GM12878 (cell line): ENCODE measurements at regions not wholly inside any gene's neighbourhood (a gene's known extent, or its start where the extent isn't known, plus 50 kb on each side); places are given as distances from the start of the nearest gene placed in this dataset.

Experiments
- ATAC-seq: fragments of 200-7000 bp; cut with Tn5 transposase; 3 replicates; pipeline ENCODE4 v1.9.1; 2020; ENCODE audit warnings: mild to moderate bottlenecking, moderate library complexity
- BruUV-seq: library from RNA; stranded (reverse); fragments of 400-500 nt; replicated peaks from 2 replicates; lab custom pipeline; 2021; lab: Mats Ljungman, UMichigan
- CTCF ChIA-PET: fragments of 300-600 bp; sonication (Branson Sonifier 250); formaldehyde crosslinking; extraction: SDS; loops from one replicate; lab custom pipeline; 2021; ENCODE audit warnings: inconsistent platforms; lab: Yijun Ruan, JAX
- POLR2A ChIA-PET: fragments of 350-600 bp; formaldehyde crosslinking; extraction: SDS; loops from one replicate; lab custom pipeline; 2021; ENCODE audit warnings: inconsistent platforms; lab: Charles Lee
- RAD21 ChIA-PET: fragments of 300-600 bp; sonication (Branson Sonifier 250); formaldehyde crosslinking; loops from one replicate; lab custom pipeline; 2023; ENCODE audit warnings: antibody characterized with exemption; ENCODE audit not compliant: unreplicated experiment; lab: Charles Lee
- SMC1A ChIA-PET: fragments of 300-600 bp; sonication (Branson Sonifier 250); formaldehyde crosslinking; loops from one replicate; lab custom pipeline; 2023; ENCODE audit not compliant: unreplicated experiment, uncharacterized antibody; lab: Charles Lee
- DNase-seq: peaks from one replicate; pipeline ENCODE4 v3.0.0-alpha.2; 2011; ENCODE audit warnings: low read depth, low spot score
- FAIRE-seq: peaks from 3 replicates; lab custom pipeline; 2011; peaks lifted over from hg19 to GRCh38; lab: Jason Lieb, UNC
- H2AFZ ChIP-seq: 2 replicates; pipeline ENCODE4 v1.6.0; 2011; ENCODE audit warnings: low read depth, low read length, control low read depth; ENCODE audit not compliant: control insufficient read depth
- H3K27ac ChIP-seq: 2 replicates; pipeline ENCODE4 v1.5.1; 2011; ENCODE audit warnings: control low read depth; ENCODE audit not compliant: control insufficient read depth, insufficient read depth
- H3K27me3 ChIP-seq, 2 experiments: replicated peaks in 1 of 2; 2 replicates each; pipeline versions ENCODE4 v1.6.0 to v1.6.1; 2011; ENCODE audit warnings: low read length in 1 of 2; ENCODE audit not compliant: control insufficient read depth in 2 of 2, insufficient read depth in 2 of 2
- H3K36me3 ChIP-seq, 2 experiments: 2 replicates each; pipeline ENCODE4 v1.5.1; 2011; ENCODE audit warnings: low read length in 1 of 2; ENCODE audit not compliant: control insufficient read depth in 2 of 2, insufficient read depth in 2 of 2
- H3K4me1 ChIP-seq: 2 replicates; pipeline ENCODE4 v1.6.1; 2011; ENCODE audit warnings: mild to moderate bottlenecking, low read length, moderate library complexity, mixed read lengths; ENCODE audit not compliant: control insufficient read depth, insufficient read depth
- H3K4me2 ChIP-seq: 2 replicates; pipeline ENCODE4 v1.6.0; 2011; ENCODE audit warnings: control low read depth; ENCODE audit not compliant: control insufficient read depth, insufficient read depth
- H3K4me3 ChIP-seq: fragments of 200-600 bp; sonication (generic); 2 replicates; pipeline ENCODE4 v1.5.1; 2016
- H3K79me2 ChIP-seq: 2 replicates; pipeline ENCODE4 v1.6.0; 2011; ENCODE audit warnings: low read length; ENCODE audit not compliant: control insufficient read depth, insufficient read depth
- H3K9ac ChIP-seq: 2 replicates; pipeline ENCODE4 v1.8.0; 2011; ENCODE audit warnings: low read length, control low read depth, mixed read lengths; ENCODE audit not compliant: control insufficient read depth, insufficient read depth
- H3K9me3 ChIP-seq: replicated peaks from 3 replicates; pipeline ENCODE4 v1.5.1; 2011; ENCODE audit warnings: mild to moderate bottlenecking, low read length; ENCODE audit not compliant: control insufficient read depth, insufficient read depth
- H4K20me1 ChIP-seq: 2 replicates; pipeline ENCODE4 v1.6.0; 2011; ENCODE audit not compliant: control insufficient read depth, insufficient read depth
- BCLAF1 ChIP-seq: fragments of 450-650 bp; IDR thresholded peaks from 2 replicates; pipeline ENCODE4 v1.6.1; 2017; ENCODE audit warnings: antibody characterized with exemption, mild to moderate bottlenecking, moderate library complexity
- CEBPB ChIP-seq, 2 experiments: fragments of 150-350 bp in 1 of 2; IDR thresholded peaks; 2 replicates each; pipeline ENCODE4 v1.6.1; 2012 to 2014; ENCODE audit warnings: low read depth in 2 of 2, low read length in 2 of 2, borderline replicate concordance in 1 of 2, inconsistent platforms in 1 of 2
- DPF2 ChIP-seq: fragments of 450-650 bp; IDR thresholded peaks from 2 replicates; pipeline ENCODE4 v1.6.1; 2017; ENCODE audit warnings: mild to moderate bottlenecking
- FOXK2 ChIP-seq: fragments of 450-650 bp; IDR thresholded peaks from 2 replicates; pipeline ENCODE4 v1.6.1; 2017; ENCODE audit warnings: mild to moderate bottlenecking, moderate library complexity
- HDGF ChIP-seq: fragments of 450-650 bp; IDR thresholded peaks from 2 replicates; pipeline ENCODE4 v1.6.1; 2016; ENCODE audit warnings: antibody characterized with exemption
- NBN ChIP-seq: fragments of 450-650 bp; IDR thresholded peaks from 2 replicates; pipeline ENCODE4 v1.6.1; 2016
- PAX8 ChIP-seq: fragments of 450-650 bp; IDR thresholded peaks from 2 replicates; pipeline ENCODE4 v1.6.1; 2017; ENCODE audit warnings: mild to moderate bottlenecking, moderate library complexity
- PML ChIP-seq: IDR thresholded peaks from 2 replicates; pipeline ENCODE4 v1.6.1; 2012; ENCODE audit warnings: low read length, inconsistent platforms
- POLR2AphosphoS5 ChIP-seq: IDR thresholded peaks from 2 replicates; pipeline ENCODE4 v1.6.1; 2011; ENCODE audit warnings: mild to moderate bottlenecking, low read length, inconsistent platforms
- RAD51 ChIP-seq: fragments of 450-650 bp; IDR thresholded peaks from 2 replicates; pipeline ENCODE4 v1.6.1; 2016; ENCODE audit warnings: moderate library complexity, mild to moderate bottlenecking, inconsistent platforms
- WGBS: methylation state at CpG from one replicate; pipeline ENCODE4 v1.1.6; 2016; ENCODE audit warnings: low lambda C conversion rate; ENCODE audit not compliant: insufficient replicate concordance, insufficient coverage; ENCODE audit errors: missing lambda C conversion rate; 5-methylcytosine and 5-hydroxymethylcytosine counted together
- in situ Hi-C: fragments of 300-500 bp; cut with MboI; formaldehyde crosslinking; loops from 9 replicates; pipeline ENCODE4 v1.14.3; 2018; ENCODE audit warnings: mixed read lengths
- intact Hi-C: fragments of 100-400 bp; cut with micrococcal nuclease; formaldehyde crosslinking; loops from one replicate; pipeline ENCODE4 v1.14.2; 2022; ENCODE audit not compliant: unreplicated experiment
- TF ChIP-seq, protein P1 (sequence below): fragments of 450-650 bp; IDR thresholded peaks from 2 replicates; pipeline ENCODE4 v1.6.1; 2016; ENCODE audit warnings: mild to moderate bottlenecking, moderate library complexity, borderline replicate concordance

DNA sequence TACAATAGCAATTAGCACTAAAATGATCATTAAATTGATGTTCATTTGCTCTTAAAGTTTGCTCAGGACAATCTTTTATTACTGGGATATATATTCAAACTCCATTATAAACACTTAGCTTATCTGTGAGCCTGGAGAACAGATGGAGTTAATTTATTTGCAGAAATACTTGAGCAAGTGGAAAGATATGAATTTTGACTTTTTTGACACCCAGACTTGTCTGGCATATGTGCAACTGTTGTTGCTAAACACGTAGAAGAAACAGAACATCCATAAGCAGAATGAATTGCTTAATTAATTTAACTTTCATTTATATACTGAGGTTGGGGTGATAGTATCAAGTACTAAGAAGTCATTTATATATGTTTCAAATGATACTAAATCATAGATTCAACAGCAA lies 820.7 kb upstream of the TYRP1 start (continued):
- no peak for TF ChIP-seq BCLAF1

- no peak for TF ChIP-seq HDGF
- ATAC-seq (no peak), FAIRE-seq (no peak), DNase-seq (no peak)
- H3K27me3 ChIP-seq: no peaks in the 10 kb centered on the region
- H3K79me2 ChIP-seq: no peaks in the 10 kb centered on the region
- in situ Hi-C loops: no loop called here
- no peaks in the 10 kb centered on the region for H4K20me1 ChIP-seq
- no peak overlapping the region for H2AFZ ChIP-seq
- no peak overlapping the region for H3K4me3 ChIP-seq
- intact Hi-C loops: no loop called here
- no peak overlapping the region for H3K9ac ChIP-seq
- WGBS: 0% methylated on average over 2 of the region's 2 CpGs
- ChIA-PET RAD21 (no interaction called here), SMC1A (no interaction called here), POLR2A (no interaction called here), CTCF (no interaction called here)
- no peak overlapping the region for H3K27ac ChIP-seq
- no peak overlapping the region for H3K4me2 ChIP-seq
- BruUV-seq: no TSS peak
- no peaks in the 10 kb centered on the region for H3K9me3 ChIP-seq
- no peaks in the 10 kb centered on the region for H3K4me1 ChIP-seq
- H3K36me3 ChIP-seq: no peaks in the 10 kb centered on the region
Measured at GRCh38 chr9:11874414-11874813, 818.8 kb upstream of the TYRP1 start.

DNA sequence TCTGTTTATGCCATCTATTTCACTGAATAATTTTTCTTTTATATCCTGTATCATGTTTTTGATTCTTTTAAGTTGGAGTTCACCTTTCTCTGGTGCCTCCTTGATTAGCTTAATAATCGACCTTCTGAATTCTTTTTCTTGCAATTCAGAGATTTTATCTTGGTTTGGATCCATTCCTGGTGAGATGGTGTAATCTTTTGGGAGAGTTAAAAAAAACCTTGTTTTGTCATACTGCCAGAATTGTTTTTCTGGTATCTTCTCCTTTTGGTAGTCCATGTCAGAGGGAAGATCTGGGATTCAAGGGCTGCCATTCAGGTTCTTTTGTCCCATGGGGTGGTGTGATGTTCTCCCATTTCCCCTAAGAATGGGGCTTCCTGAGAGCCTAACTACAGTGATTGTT lies 800.8 kb upstream of the TYRP1 start:
- no peaks in the 10 kb centered on the region for H3K79me2 ChIP-seq
- POLR2A ChIA-PET: no interaction called here
- no peak for FAIRE-seq
- no peak for TF ChIP-seq POLR2AphosphoS5
- TF ChIP-seq PML: no peak
- TF ChIP-seq PAX8: no peak
- TF ChIP-seq FOXK2: no peak
- TF ChIP-seq, protein P1, sequence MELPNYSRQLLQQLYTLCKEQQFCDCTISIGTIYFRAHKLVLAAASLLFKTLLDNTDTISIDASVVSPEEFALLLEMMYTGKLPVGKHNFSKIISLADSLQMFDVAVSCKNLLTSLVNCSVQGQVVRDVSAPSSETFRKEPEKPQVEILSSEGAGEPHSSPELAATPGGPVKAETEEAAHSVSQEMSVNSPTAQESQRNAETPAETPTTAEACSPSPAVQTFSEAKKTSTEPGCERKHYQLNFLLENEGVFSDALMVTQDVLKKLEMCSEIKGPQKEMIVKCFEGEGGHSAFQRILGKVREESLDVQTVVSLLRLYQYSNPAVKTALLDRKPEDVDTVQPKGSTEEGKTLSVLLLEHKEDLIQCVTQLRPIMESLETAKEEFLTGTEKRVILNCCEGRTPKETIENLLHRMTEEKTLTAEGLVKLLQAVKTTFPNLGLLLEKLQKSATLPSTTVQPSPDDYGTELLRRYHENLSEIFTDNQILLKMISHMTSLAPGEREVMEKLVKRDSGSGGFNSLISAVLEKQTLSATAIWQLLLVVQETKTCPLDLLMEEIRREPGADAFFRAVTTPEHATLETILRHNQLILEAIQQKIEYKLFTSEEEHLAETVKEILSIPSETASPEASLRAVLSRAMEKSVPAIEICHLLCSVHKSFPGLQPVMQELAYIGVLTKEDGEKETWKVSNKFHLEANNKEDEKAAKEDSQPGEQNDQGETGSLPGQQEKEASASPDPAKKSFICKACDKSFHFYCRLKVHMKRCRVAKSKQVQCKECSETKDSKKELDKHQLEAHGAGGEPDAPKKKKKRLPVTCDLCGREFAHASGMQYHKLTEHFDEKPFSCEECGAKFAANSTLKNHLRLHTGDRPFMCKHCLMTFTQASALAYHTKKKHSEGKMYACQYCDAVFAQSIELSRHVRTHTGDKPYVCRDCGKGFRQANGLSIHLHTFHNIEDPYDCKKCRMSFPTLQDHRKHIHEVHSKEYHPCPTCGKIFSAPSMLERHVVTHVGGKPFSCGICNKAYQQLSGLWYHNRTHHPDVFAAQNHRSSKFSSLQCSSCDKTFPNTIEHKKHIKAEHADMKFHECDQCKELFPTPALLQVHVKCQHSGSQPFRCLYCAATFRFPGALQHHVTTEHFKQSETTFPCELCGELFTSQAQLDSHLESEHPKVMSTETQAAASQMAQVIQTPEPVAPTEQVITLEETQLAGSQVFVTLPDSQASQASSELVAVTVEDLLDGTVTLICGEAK: no peak
- no peak for TF ChIP-seq RAD51
- TF ChIP-seq CEBPB (IDR thresholded peaks at IDR 0.05; ENCODE audit: borderline replicate concordance in 1 of 2, low read depth in 2 of 2, low read length in 2 of 2): no peak
- no peak for TF ChIP-seq NBN
- TF ChIP-seq DPF2: no peak

More for the DNA sequence above, 800.8 kb upstream of the TYRP1 start:
- intact Hi-C loops (no loop called here), in situ Hi-C loops (no loop called here)
- ChIA-PET RAD21 (no interaction called here), CTCF (no interaction called here), SMC1A (no interaction called here)
- BruUV-seq: no TSS peak
- no peak for ATAC-seq
- no peak overlapping the region for H3K4me3 ChIP-seq
- H3K4me2 ChIP-seq: no peak overlapping the region
- 0% methylated on average over 1 of the region's 1 CpG for WGBS
- H3K9ac ChIP-seq: no peak overlapping the region
- H3K9me3 ChIP-seq: no peaks in the 10 kb centered on the region
- no peak overlapping the region for H2AFZ ChIP-seq
- DNase-seq: no peak
- H3K4me1 ChIP-seq: no peaks in the 10 kb centered on the region
- no peak overlapping the region for H3K27ac ChIP-seq
- no peaks in the 10 kb centered on the region for H3K27me3 ChIP-seq
- no peaks in the 10 kb centered on the region for H3K36me3 ChIP-seq
- H4K20me1 ChIP-seq: no peaks in the 10 kb centered on the region
